GM19438 (cell line): ENCODE measurements at regions not wholly inside any gene's neighbourhood (a gene's known extent, or its start where the extent isn't known, plus 50 kb on each side); places are given as distances from the start of the nearest gene placed in this dataset.

Experiments
- ATAC-seq: cut with Tn5 transposase; IDR thresholded peaks from one replicate; pipeline ENCODE4 v1.9.1; 2021; ENCODE audit warnings: low read depth; ENCODE audit not compliant: unreplicated experiment

DNA sequence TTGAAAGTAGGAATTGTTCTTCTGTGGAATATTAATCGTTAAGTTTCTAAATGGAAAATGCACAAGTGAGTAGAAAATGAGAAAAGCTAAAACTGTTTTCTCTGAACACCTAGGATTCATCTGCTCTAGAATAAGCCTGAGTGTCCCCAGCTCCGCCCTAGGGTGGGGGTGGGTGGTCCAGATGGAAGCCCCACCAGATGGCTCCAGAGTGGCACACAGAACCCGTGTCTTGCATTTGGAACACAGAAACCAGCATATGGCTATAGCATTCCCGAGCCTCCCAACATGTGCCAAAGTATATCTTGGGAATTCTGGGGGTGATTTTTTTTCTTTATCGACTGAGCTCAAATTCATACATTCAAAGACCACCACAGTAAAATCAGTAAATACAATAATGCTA is 517.7 kb upstream of the PSMD7 start:
- ATAC-seq, result no peak

DNA sequence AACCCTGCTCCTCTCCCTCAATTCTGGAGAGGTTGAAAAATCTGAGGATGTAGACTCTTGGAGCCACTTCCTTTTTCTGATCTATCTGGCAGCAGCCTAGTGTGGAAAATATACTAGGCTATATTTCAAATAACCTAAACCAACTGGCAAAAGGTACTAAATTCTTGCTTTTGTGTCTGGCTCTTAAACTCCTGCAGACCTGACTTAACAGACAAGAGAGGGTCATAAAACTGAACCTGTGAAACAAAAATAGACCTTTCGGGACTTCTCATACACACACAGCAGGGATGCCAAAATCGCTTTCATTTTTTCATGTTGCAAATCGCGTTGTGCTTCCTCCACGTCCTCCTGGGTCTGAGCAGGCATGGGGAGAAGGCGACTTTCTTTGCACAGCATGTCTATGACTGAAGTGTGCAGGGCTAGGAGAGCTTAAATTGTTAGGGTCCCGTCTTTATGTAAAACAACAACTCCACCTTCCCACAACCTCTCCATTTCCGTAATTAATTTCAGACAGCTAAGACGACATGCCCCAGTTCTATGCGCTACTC is 520.7 kb upstream of the PSMD7 start:
- no peak for ATAC-seq

DNA sequence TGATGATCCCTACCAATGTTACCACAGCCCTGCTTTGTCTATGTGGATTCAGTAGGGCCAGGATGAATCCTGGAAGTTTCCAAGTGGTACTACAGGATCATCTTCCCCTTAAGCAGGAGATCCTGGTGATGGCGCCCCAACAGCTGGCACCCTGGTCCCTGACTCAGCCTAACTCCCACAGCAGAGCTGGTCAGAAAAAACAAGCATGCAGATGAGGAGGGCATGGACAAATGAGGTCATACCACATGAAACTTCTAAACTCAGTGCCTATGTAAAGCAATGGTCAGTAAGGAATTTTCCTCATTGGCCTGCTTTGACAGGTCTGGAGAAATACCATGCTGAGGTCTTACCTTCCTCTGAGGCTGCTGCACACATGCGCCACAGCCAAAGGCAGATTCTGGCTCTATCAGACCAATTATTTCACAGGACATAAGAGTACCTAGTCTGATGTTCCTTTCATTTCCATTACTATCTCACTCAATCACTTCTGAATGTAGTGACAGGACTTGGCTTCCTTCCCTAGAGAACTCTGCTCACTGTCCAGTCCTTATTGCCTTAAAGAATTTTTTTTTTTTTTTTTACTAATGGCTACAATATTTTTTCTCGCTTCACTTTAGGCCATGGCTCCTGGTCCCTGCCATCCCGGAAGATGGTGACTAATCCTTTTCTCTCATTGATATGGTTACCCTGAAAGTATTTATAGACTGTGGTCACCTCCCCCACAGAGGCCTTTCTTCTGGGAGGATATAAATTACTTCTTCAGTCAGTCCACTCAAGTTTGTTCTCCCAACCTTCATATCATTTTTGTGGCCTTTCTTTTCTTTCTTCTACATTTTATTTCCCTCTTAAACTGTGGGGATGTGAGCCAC is 525.2 kb upstream of the PSMD7 start:
- ATAC-seq, result no peak

DNA sequence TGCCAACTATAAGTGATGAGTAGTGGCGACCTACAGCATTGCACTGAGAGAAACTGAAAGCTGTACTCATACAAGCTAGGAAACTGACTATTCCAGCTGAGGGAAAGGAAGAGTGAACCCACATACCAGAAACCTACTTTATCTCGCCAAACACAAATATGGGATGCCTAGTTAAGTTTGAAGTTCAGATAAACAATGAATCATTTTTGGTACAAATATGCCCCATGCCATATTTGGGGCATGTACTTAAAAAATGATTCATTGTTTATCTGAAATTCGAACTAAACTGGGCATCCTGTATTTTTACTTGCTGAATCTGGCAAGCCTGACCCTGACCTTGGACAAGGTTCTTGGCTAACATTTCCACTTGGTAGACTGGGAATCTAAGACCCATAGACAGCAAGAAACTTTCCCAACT is 527.8 kb upstream of the PSMD7 start:
- ATAC-seq, result no peak

DNA sequence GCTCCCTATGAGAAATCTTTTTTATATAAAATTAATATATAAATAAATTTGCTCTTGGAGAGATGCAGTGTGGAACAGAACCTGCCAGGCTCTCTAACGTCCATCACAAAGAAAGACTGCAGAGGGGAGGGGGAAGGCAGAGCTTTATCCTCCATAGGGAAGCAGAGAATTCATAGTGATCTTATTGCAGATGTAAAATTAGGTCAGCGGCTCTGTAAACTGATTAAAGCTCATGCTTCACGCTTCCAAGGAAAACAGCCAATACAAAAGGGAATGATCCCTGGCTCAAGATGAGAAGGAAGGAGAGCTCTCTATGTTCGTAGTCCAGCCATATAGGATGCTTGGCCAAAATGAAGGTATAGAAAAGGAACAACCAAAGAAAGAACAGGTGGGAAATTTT is 532.3 kb upstream of the PSMD7 start:
- ATAC-seq, result no peak

DNA sequence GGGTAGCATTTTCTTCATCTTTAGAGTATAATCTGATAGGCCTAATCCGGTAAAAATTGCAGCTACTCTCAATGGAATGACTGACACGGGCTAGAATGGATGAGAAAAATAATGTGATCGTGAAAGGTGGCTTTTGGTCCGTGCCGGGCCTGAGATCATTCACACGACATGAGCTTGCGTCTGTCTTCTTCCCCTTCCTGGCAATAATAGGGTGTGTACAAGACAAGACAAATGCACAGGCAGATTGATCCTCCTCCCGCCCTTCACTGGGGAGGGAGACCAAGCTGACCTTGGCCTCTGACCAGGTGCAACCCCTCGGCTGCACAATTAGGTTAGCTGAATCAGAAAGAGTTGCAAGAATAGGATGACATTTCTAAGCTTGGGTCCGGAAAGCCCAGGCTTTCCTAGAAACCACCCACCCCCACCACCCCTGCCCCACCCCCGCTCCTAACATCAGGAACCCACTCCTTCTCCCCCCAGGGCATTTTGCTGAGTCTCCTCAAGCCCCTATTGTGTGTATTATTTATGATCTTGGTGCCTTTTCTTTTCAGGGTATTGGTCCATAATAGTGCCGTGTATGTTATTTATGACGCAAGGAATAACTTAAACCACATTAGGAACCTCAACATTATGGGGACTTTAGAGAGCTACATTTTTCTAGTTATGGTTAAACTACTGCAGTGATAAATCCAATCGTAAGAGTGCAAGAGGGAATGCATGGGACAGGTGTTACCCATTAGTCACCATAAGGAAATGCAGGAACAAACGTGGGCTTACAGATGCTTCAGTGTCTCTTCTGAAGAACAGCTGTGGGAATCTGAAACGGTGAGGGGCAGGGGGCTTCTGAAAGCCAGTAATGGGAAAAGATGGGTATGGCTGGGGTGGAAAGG is 540.1 kb upstream of the PSMD7 start:
- ATAC-seq, result no peak

DNA sequence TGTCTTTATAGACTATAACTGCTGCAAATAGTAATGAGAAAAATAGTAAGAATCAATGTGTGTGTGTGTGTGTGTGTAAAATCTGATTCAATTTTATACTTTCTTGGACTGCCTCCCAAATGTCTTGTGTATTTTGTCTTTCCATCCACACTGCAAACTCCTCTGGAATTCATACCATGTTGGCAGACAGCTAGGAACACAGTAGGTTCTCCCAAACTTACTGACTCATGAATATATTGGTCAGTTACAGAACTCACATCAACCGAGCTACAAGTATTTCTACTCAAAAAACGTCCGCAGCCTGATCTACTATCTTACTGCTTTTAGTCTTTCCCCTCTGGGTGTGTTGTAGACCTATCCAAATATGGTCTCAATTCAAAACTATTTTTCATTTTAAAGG is 542.7 kb upstream of the PSMD7 start:
- no peak for ATAC-seq

DNA sequence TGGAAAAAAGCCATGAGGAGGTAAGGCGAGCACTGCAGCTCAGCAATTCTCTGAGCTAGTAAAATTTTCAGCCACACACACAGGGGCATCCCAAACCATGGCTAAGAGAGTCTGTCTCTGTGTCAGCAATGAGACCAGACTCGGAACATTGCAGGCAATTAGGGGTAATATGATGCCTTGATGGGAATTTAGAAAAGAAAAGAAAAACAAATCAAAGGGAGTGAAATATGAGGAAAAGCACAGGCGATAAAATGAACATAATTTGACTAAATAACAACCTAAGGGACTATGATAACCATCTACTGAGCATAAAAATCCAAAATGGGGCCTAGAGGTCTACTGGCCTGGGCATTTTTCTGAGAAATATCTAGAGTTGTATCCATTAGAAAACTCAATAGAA is 546.0 kb upstream of the PSMD7 start:
- no peak for ATAC-seq

DNA sequence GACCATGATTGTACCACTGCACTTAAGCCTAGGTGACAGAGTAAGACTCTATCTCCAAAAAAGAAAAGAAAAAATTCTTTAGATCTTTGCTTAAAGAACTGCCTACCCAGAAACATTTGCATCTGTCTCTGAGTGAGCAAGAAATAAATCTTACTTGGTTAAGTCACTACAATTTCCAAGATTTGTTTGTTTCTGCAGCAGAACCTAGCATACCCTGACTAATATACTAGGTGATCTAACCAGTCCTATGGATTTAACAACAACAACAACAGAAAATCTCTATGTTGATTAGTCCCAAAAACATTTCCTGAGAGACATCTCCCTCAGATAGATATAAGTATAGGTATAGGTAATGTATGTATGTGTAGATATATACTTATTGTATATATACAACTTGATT is 549.3 kb upstream of the PSMD7 start:
- ATAC-seq, result no peak

DNA sequence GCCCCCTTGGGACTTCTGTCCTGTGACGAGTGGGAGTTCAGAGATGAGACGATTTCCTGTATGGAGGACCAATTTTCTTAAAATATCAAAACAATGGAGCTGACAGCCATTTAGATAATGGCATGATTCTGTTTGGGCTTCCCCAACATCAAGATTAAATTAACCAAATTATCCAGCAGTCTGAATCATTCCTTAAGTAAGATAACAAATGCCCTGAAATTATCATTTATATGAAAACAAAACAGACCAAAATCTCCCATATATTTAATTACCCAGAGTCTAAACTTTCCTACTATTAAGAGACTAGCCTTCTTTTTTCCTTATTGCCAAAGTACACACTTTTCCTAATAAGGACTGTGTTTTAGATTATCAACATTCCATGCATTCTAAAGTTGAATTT is 550.1 kb upstream of the PSMD7 start:
- no peak for ATAC-seq

DNA sequence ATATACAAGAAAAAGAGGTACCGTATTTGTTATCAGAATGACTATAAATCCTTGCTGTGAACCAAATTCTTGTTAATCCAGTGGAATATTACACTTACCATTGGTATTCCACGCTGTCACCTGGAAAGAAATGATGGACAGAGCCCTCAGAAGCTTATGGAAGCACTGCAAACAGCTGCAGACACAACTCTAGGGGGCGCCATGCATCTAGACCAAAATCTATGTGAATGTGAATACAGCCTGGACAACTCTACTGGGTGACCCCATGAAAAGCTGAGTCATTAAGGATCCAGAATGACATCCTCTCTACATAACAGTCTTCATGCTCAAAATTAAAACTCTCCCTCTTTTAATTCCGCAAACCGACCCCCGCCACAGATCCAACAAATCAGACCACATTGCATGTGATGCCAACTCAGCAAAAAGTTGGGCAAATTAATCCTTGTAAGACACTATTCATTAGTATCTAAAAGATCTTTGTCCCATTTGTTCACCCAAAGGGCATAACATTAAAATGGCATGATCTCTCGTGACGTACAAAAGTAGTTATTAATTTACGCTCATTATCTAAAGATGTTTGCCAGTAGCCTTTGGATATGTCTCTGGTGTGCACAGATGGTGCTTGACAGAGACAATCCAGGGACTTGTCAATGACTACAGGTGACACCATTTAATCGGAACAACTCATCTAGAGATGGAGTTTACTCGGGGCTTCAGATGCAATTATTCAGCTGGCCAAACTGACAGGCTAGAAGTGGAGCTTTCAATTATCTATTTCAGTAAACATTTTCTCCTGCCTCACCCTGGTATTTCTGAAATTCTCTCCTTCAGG is 552.7 kb upstream of the PSMD7 start:
- no peak for ATAC-seq

DNA sequence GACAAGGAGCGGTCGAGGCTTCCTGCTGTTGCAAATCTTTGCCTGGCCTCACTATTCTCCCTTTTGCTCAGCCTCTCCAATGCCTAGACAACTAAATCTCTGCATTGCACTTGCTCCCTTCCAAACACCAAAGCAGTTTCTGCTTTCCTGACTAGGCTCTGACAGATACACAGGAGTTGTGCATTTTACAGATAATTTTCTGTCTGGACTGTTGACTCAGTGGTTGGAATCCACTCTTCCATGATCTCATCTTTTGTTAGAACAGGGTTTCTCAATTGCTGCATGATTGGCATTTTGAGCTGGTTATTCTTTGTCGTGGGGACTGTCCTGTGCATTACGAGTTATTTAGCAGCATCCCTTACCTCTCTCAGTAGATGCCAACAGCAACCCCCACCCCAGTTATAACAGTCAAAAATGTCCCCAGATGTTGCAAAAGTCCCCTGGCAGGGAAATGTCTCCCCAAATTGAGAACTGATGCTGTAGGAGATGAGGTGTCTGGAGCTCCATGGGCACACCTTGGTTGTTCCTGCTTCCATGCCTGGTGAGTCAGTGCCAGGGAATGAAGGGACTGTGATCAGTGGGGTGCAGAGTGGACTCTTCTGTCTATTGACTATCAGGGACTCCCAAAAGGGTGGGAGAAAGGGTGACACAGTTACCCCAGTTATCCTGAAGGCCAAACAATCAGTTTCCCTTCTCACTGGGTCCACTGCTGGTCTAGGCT is 557.4 kb upstream of the PSMD7 start:
- ATAC-seq, result no peak

DNA sequence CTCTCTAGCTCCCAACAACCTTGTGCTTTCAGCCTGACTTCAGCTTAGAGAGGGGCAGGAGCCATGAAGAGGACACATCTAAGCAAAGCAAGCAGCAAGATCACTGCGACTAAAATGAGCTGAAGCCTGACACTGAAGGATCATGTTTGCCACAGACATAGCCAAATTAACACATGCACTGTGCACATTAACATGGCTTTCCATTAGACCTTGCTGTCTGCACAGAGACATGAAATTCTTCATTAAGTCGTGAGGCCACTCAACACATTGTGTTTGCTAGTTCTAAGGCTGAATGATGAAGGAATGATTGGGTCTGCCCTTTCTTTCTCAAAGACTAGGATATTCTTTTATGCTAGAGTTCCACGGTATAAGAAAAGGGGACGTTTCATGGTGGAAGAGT is 558.3 kb upstream of the PSMD7 start:
- no peak for ATAC-seq

DNA sequence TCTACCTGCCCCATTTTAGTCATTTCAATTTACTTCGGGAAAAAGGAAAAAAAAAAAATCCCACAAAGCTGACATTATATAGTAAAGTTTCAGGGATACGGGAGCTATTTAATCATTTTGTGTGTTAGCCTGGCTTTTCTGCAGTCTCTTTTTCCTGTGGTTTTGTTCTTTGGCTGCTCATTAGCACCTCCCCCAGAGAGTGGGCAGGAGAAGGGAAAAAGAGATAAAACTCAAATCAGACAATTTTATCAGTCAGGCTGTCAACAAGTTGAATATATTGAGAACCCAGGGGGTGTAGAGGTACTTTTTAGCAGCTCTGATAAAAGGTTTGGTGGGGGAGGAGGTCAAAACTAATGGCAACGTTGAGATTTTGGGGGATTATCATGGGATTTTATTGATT is 559.0 kb upstream of the PSMD7 start:
- no peak for ATAC-seq

DNA sequence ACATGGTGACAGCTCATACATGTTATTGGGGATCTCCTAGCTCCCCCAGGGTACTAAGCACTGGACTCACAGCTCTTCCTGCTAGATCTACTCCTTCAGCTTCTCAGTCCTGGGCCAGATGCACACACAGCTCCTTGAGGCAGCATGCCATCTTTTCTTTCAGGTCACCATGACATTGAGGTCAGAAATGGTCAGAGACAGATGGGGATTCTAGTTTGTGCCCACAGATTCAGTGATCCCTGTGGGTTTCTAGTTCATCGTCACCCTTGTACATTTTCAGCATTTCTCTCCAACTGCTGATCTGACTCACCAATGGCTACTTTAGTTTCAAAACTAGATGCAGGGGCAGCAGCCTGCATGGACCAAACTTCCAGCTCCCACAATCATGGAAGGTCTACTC is 560.7 kb upstream of the PSMD7 start:
- ATAC-seq, result no peak

DNA sequence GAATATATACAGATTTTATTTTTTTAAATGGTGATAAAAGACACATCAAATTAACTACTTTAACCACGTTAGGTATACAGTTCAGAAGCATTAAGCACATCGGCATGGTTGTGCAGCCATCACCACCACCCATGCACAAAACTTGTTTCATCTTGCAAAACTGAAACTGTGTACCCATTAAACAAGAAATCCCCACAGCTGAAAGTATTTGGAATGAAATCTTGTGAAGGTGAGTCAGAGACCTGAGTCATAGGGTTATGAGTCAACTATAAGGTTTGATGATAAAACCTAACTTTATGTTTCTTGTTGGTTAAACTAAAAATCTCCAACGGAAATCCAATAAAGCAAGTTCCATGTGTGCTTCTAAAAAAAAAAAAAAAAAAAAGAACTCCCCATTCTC is 561.6 kb upstream of the PSMD7 start:
- no peak for ATAC-seq

DNA sequence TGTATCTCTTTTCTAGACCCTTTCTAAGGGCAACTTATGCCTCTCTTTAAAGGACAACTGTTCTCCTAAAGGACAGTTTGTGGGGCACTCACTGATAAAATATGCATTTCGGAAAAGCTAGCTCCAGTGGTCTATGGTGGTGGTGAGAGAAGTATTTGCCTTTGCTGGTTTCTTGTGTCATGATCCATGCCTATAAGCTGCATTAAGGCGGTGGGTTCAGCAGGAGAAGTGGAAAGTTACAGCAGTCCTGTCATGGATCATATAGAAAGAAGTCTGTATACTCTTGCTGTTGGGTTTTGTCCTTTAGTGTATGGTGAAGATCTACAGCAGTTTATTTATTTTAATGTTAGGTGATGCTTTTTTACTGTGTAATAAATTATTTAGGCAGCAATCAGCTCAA is 563.9 kb upstream of the PSMD7 start:
- no peak for ATAC-seq

DNA sequence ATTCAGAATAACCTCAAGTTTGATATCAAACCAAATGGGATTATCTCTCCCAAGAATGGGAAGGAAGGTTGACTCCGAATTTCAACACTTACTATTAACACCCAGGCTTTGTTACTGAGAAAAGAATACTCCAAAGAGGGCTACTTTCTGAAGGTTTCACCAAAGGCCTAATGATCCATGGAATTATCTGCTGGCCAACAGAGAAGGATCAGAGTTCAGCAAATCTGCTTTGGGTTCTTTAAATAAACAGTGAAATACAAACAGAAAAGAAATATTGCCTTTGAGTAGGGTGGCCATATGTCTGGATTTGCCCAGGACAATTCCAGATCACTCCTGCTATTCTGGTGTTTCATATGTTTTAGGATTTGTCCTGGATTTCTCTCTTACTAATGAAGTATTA is 564.5 kb upstream of the PSMD7 start:
- no peak for ATAC-seq

DNA sequence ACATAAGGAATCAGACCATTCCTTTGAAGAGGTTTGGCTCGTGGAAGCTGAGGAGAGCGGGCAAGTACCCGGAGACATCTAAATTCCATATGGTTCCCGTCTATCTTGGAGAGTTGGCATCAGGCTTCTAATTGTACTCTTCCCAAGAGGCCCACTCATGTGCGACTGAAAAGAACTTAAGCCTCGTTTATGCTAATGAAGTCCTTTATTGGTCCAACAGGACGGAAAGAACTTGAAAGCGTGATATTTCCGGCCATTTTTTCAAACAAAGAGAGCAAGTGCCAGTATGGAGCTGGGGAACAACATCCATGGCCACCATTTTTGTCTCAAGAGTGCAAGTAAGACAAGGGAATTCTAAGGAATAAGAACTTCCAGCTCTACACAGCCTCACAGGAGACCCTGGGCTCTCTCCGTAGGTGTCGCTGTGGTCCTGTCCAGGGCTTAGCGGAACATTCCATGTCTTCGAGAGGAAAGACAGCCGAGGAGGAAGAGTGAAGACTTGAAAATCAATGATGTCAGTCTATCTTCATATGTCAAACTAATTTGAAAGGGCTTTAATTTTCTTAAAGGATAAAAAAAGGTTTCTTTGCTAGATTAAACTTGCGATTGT is 566.0 kb upstream of the PSMD7 start:
- no peak for ATAC-seq

DNA sequence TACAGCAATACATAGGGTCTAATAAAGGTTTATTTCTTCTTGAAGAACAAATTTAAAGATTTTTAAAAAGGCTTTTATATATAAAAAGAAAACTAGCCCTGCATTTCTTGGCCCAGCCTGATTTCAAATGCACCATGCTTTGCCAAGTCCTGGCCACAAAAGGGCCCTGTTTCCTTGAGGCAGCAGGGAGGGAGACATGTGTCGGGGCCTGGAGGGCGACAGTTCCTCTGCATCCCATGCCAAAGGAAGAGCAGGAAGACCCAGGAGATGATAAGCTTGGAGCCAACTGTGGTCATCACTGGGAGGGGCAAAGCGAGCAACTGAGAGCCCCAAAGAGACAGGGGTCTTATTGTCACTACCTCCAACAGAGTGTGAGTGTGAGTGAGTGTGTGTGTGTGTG is 571.5 kb upstream of the PSMD7 start:
- ATAC-seq, result no peak
